Esophagus squamous epithelium (tissue), 5 donors: ENCODE measurements at regions not wholly inside any gene's neighbourhood (a gene's known extent, or its start where the extent isn't known, plus 50 kb on each side); places are given as distances from the start of the nearest gene placed in this dataset.

ENCODE experiments used
- DNase-seq: peaks from one replicate; lab custom pipeline; 2025; lab: John Stamatoyannopoulos, UW
- H3K27ac ChIP-seq, 4 donors: fragments of 200-600 bp; sonication (generic); one replicate each; pipeline ENCODE4 v1.5.1; 2016 to 2019; ENCODE audit warnings: mild to moderate bottlenecking in 1 of 4
- H3K27me3 ChIP-seq, 4 donors: fragments of 200-600 bp; sonication (generic); 1 replicate in 3 of 4; 2 replicates in 1 of 4; pipeline versions ENCODE4 v1.5.1 to v1.6.0; 2017 to 2021; ENCODE audit warnings: antibody characterized with exemption in 1 of 4
- H3K36me3 ChIP-seq, 3 donors: fragments of 200-600 bp; sonication (generic); one replicate each; pipeline ENCODE4 v1.5.1; 2016 to 2019
- H3K4me1 ChIP-seq, 3 donors: fragments of 200-600 bp; sonication (generic); one replicate each; pipeline ENCODE4 v1.5.1; 2017 to 2019
- H3K4me3 ChIP-seq, 4 donors: fragments of 200-600 bp; sonication (generic); 1 replicate in 3 of 4; 2 replicates in 1 of 4; pipeline ENCODE4 v1.5.1; 2016 to 2019; ENCODE audit warnings: mild to moderate bottlenecking in 2 of 4, moderate library complexity in 1 of 4
- H3K9me3 ChIP-seq, 3 donors: fragments of 200-600 bp; sonication (generic); one replicate each; pipeline ENCODE4 v1.5.1; 2016 to 2019
- POLR2A ChIP-seq, 4 donors: fragments of 450-650 bp; IDR thresholded peaks; one replicate each; pipeline ENCODE4 v1.6.1; 2017; ENCODE audit warnings: antibody characterized with exemption in 4 of 4, mild to moderate bottlenecking in 4 of 4, moderate library complexity in 3 of 4
- WGBS, 2 donors: methylation state at CpG; one replicate each; pipeline ENCODE4 v1.1.5; 2018; 5-methylcytosine and 5-hydroxymethylcytosine counted together
- intact Hi-C: fragments of 100-400 bp; cut with DNase I; formaldehyde crosslinking; loops from one replicate; pipeline ENCODE4 v1.15.0; 2022
- TF ChIP-seq, protein P1 (sequence below), 6 experiments: fragments of 450-650 bp in 4 of 6; fragments of 200-600 bp in 2 of 6; sonication (generic) in 2 of 6; IDR thresholded peaks; one replicate each; pipeline ENCODE4 v1.5.1; 2016 to 2019; ENCODE audit warnings: antibody characterized with exemption in 6 of 6, mild to moderate bottlenecking in 4 of 6, moderate library complexity in 4 of 6
- donor health status: DM: yes; HTN: yes; CAD: no.

DNA sequence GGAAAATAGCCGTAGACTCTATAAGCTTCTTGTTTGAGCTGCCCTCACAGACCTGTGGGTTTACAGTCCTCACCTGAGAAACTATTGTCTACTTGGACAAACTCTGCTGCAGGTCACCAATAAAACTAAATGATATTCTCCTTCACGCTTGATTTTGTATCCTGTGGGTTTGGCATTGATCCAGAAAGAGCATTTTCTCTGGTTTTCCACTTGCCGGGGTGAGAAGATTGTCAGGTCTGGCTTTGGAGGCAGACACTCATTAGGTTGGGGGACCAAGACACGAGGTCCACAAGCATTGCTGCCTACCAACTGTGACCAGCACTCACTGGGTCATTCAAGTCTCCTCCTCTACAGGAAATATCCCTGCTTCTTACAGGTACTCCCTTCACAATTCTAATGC, 68.5 kb downstream of the CDC14C start:
- no peaks in the 10 kb centered on the region for H3K9me3 ChIP-seq
- DNase-seq, result no peak
- H3K27me3 ChIP-seq, result no peaks in the 10 kb centered on the region
- intact Hi-C loops, result no loop called here
- whole genome bisulfite sequencing, 2 donors, result 70 to 71% methylated on average over 4 of the region's 4 CpGs
- H3K4me1 ChIP-seq, result no peaks in the 10 kb centered on the region
- no peak overlapping the region for H3K4me3 ChIP-seq
- TF ChIP-seq, protein P1, sequence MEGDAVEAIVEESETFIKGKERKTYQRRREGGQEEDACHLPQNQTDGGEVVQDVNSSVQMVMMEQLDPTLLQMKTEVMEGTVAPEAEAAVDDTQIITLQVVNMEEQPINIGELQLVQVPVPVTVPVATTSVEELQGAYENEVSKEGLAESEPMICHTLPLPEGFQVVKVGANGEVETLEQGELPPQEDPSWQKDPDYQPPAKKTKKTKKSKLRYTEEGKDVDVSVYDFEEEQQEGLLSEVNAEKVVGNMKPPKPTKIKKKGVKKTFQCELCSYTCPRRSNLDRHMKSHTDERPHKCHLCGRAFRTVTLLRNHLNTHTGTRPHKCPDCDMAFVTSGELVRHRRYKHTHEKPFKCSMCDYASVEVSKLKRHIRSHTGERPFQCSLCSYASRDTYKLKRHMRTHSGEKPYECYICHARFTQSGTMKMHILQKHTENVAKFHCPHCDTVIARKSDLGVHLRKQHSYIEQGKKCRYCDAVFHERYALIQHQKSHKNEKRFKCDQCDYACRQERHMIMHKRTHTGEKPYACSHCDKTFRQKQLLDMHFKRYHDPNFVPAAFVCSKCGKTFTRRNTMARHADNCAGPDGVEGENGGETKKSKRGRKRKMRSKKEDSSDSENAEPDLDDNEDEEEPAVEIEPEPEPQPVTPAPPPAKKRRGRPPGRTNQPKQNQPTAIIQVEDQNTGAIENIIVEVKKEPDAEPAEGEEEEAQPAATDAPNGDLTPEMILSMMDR (IDR thresholded peaks at IDR 0.05), result no peak
- no peak for TF ChIP-seq POLR2A (IDR thresholded peaks at IDR 0.05)
- no peaks in the 10 kb centered on the region for H3K36me3 ChIP-seq
- H3K27ac ChIP-seq, result no peak overlapping the region

DNA sequence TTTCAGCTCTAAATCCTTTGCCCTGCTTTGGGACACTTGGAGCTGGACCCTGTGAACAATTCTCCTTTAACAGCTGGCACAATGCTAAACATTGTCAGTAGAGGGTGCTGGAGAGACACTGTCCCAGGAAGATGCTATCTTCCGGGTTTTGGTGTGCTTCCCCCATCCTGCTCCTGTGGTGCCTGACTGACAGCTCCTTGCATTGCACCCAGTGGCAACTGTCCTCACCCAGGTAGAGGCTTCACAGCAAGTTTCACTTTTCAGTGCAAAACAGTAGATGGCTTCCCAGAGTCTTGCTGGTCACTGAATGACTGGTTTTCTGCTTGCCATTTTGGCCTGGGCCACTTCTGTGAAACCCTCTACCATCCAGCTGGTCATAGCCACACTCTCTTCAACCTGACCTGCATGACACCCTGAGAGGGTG, 77.3 kb downstream of the CDC14C start:
- H3K36me3 ChIP-seq, result no peaks in the 10 kb centered on the region
- intact Hi-C loops, result no loop called here
- H3K27ac ChIP-seq, result no peak overlapping the region

DNA sequence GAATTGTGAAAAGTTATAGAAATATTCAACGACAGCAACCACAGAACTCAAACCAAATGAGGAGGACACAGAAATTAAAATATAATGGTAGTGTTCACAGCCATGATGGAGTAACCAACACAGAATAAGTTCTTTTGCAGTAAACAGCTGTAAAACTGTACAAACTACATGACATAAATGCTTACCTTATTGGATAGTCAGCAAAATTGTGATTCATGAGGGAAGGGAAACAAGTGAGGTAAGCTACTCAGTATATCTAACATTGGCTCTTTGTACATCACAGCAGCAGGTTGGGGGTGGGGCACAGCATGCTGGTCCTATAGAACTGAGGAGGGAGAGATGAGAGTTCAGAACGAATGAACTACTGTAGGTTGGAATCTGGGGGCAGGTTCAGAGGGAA, 86.4 kb downstream of the CDC14C start:
- WGBS, 2 donors, result 72 to 80% methylated on average over 2 of the region's 2 CpGs
- no peaks in the 10 kb centered on the region for H3K4me1 ChIP-seq
- no peak overlapping the region for H3K4me3 ChIP-seq
- H3K9me3 ChIP-seq, result no peaks in the 10 kb centered on the region
- DNase-seq, result no peak
- no peaks in the 10 kb centered on the region for H3K36me3 ChIP-seq
- no peaks in the 10 kb centered on the region for H3K27me3 ChIP-seq
- intact Hi-C loops, result no loop called here
- TF ChIP-seq, protein P1 (IDR thresholded peaks at IDR 0.05), result no peak
- no peak for TF ChIP-seq POLR2A (IDR thresholded peaks at IDR 0.05)
- no peak overlapping the region for H3K27ac ChIP-seq

More for the DNA sequence above, 77.3 kb downstream of the CDC14C start:
- TF ChIP-seq, protein P1 (IDR thresholded peaks at IDR 0.05), result peak in 5 of 6 experiments; percentile 24 to 65 (median 32)
- TF ChIP-seq POLR2A (IDR thresholded peaks at IDR 0.05), result no peak
- 0 to 18% methylated on average over 1 of the region's 1 CpG for WGBS, 2 donors
- no peaks in the 10 kb centered on the region for H3K9me3 ChIP-seq
- no peak overlapping the region for H3K4me3 ChIP-seq
- no peaks in the 10 kb centered on the region for H3K27me3 ChIP-seq
- no peak for DNase-seq
- no peaks in the 10 kb centered on the region for H3K4me1 ChIP-seq

DNA sequence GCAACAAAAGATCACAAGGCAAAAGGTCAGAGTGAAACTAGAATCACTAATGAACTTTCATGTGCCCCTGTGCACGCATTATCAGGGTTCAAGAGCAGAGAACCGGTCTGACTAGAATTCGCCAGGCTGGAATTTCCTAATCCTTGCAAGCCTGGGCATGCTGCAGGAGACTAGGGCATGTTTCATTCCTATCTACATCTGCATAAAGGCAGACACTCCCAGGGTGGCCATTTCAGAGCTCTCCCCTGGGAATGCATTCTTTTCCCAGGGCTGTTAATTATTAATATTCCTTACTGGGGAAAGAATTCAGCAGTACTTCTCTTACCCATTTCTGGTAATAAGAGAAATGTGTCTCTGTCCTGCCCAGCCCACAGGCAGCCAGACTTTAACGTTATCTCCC, 90.5 kb downstream of the CDC14C start:
- no peak overlapping the region for H3K27ac ChIP-seq
- no peak overlapping the region for H3K4me3 ChIP-seq
- intact Hi-C loops, result no loop called here
- no peaks in the 10 kb centered on the region for H3K4me1 ChIP-seq
- no peak for DNase-seq
- 55 to 64% methylated on average over 4 of the region's 4 CpGs for WGBS, 2 donors
- H3K27me3 ChIP-seq, result no peaks in the 10 kb centered on the region
- no peak for TF ChIP-seq POLR2A (IDR thresholded peaks at IDR 0.05)
- TF ChIP-seq, protein P1 (IDR thresholded peaks at IDR 0.05), result no peak
- H3K36me3 ChIP-seq, result no peaks in the 10 kb centered on the region
- H3K9me3 ChIP-seq, result no peaks in the 10 kb centered on the region

DNA sequence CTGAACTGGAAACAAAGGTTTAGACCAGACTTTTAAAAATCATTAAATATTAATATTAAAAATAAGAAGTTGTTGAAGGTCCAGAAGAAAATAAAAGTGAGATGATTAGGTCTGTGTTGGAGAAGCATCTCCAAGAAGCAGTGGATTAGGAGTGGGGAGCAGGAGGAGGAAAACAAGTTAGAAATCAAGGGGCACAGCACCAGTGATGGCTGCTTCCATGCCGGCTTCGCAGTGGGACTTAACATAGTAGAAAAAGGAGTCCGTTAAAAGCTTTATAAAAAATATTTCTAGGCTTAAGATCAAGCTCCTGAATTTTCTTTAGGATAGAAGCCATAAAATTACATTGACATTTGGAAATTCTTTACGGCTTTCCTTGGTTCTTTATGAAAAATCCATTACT, 95.8 kb downstream of the CDC14C start:
- Histone ChIP-seq H3K27me3 (no peaks in the 10 kb centered on the region), H3K9me3 (no peaks in the 10 kb centered on the region), H3K4me3 (no peak overlapping the region), H3K4me1 (no peaks in the 10 kb centered on the region), H3K36me3 (no peaks in the 10 kb centered on the region), H3K27ac (no peak overlapping the region)
- no peak for DNase-seq
- 68 to 92% methylated on average over 4 of the region's 4 CpGs for WGBS, 2 donors
- intact Hi-C loops, result no loop called here
- TF ChIP-seq POLR2A (IDR thresholded peaks at IDR 0.05), result no peak
- TF ChIP-seq, protein P1 (IDR thresholded peaks at IDR 0.05), result no peak
